ENCODE measurements at regions not wholly inside any gene's neighbourhood (a gene's known extent, or its start where the extent isn't known, plus 50 kb on each side); places are given as distances from the start of the nearest gene placed in this dataset.
"Not testable (repeated sequence)": the region's sequence is repeated elsewhere in the genome, so short reads cannot be mapped to it uniquely, and the experiment has no call there.

DNA sequence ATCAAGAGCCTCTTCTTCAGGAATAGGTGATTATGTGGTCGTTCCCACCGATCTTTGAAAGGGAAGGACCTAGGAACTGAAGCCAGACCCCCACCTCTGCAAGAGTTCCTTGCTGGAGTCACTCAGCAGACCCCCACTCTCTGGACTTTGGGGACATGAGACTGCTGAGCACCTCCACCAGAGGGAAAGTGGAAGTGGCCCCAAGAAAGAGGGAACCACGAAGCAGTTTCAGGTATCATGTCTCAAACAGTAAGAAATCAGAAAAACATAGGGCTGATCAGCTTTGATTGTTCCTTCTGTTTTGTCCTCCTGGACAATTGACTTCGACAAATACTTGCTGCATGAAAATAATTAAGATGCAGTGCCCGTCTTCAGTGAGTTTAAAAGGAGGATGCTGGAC lies 84.2 kb upstream of the ADORA2B start:
- not testable (repeated sequence) for DNase-seq (ENCODE audit: low read depth, low spot score)

DNA sequence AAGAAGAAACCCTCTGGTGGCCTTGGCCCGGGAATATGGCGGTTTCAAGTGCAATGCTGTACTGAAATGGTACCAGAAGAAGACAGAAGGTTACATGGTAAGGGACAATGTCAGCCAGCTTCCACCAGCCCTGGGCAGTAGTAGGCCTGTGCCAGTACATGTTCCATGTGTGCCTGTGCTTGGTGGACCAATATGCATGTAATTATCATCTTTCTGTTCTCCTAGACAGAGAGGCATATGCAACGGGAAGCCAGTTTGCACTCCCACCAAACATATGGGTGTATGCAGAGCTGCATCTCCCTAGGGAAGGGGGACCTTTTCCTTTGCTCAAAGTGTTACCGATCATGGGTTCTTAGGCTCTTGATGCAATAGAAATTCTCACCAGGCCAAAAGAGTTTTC lies 80.9 kb upstream of the ADORA2B start:
- DNase-seq (ENCODE audit: low read depth, low spot score): not testable (repeated sequence)

DNA sequence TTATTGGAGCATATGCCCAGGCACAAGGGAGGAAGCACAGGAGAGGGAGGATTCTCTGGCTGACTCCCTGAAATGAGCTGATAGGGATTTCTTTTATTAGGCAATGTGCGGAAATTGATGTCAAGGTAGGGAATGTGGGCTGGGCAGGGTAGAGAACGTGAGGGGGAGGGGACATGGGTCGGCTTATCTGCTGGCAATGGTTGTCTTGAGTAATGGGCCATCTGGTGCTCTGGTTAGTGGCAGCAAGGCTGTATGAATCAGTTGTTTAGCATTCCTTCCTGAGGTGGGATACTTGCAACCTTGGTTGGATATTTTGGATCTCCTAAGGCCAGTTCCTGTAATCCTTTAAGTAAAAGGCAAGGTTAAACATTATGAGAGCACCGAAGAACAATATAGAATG lies 80.5 kb upstream of the ADORA2B start:
- DNase-seq (ENCODE audit: low read depth, low spot score): not testable (repeated sequence)

DNA sequence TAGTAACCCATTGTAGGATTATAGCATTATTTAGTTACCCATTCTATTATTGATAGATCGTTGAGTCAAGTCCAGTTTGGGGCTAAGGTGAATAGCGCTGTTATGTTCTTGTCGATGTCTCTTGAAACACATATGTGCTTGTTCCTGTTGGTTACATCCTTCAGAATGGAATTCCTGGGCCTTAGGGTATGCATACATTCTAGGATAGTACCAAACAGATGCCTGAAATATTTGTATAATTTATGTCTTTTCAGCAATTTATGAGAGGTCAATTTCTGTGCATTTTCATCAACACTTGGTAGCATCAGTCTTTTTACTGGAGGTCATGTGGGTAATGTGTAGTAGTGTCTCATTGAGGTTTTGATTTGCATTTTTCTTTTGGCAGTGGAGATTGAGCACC lies 78.9 kb upstream of the ADORA2B start:
- DNase-seq (ENCODE audit: low read depth, low spot score): not testable (repeated sequence)

DNA sequence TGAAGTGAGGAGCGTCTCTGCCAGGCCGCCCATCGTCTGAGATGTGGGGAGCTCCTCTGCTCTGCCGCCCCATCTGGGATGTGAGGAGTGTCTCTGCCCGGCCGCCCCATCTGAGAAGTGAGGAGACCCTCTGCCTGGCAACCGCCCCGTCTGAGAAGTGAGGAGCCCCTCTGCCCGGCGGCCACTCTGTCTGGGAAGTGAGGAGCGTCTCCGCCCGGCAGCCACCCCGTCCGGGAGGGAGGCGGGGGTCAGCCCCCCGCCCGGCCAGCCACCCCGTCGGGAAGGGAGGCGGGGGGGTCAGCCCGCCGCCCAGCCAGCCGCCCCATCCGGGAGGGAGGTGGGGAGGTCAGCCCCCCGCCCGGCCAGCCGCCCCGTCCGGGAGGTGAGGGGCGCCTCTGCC lies 77.6 kb upstream of the ADORA2B start:
- not testable (repeated sequence) for DNase-seq (ENCODE audit: low read depth, low spot score)

DNA sequence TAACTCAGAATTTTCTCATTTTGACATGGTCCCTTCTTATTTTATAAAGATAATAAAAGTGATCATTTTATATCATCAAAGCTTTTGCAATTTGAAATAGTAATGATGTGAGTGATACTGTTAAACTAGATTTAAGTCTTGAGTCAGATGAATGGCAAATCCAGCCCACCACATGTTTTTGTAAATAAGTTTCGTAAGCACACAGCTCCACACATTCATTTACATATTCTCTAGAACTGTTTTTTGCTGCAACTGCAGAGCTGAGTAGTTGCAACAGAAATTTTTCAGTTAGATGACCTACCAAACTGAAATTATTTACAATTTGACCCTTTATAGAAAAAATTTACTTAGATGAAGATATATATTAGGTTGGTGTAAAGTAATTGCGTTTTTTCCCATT lies 75.1 kb upstream of the ADORA2B start:
- DNase-seq (ENCODE audit: low read depth, low spot score): not testable (repeated sequence)

DNA sequence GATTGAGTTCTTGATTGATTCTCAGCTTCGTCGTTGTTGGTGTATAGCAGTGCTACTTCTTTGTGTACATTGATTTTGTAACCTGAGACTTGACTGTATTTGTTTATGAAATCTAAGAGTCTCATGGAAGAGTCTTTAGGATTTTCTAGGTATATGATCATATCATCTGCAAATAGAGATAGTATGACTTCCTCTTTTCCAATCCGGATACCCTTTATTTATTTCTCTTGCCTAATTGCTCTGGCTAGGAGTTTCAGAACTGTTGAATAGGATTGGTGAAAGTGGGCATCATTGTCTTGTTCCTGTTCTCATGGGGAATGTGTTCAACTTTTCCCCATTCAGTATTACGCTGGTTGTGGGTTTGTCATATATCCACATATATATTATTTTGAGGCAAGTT lies 72.3 kb upstream of the ADORA2B start:
- DNase-seq (ENCODE audit: low read depth, low spot score): not testable (repeated sequence)

DNA sequence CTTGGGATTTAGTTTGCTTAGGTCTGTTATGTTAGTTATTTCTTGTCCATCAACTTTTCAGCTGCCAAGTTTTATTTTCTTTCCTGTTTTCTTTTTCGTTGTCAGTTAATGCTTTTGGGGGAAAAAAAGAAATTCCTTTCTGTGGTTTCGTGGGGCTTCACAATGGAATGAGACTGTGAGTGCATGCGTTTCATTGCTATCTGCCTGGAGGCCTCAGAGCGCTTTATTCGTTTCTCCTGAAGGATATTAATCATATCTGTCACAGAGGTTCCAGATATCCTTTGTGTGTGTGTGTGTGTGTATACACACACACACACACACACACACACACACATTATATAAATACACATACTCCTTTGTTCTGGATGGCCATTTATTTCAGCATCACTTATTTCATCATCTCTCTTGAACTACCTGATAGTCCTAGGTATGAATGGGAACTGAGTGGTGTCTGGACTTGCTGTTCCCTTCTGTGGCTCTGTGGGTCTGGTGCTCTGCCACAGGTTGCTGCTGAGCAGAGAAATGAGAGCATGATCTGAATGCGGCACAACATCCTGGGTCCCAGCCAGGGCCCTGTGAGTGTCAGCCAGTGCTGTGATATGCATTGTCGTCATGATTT lies 66.9 kb upstream of the ADORA2B start:
- not testable (repeated sequence) for DNase-seq (ENCODE audit: low read depth, low spot score)

DNA sequence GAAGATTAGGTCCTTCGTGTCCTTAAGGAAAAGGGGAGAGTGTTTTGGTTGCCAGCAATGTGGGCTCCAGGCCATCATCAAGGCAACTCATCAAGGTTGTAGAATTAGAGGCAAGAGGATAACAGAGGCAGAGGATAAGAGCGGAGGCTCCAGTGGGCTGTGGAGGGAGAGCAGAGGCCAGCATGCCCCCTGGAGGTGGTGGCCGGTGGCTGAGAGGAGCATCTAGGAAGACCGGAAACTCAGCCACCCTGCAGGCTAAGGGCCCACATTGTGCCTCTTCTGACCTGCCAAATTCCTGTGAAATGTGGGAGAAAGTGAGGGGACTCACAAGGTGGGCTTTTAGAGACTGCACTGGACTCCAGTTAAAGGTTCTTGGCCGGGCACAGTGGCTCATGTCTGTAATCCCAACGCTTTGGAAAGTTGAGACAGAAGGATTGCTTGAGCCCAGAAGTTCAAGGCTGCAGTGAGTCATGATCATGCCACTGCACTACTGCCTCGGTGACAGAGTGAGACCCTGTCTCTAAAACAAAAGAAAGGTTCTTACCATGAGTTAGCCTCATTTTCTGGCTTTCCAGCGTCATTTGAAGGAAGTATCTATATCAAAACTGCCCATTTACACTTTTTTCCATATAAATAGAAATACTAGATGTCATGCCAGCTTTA lies 62.7 kb upstream of the ADORA2B start:
- DNase-seq (ENCODE audit: low read depth, low spot score): no peak

DNA sequence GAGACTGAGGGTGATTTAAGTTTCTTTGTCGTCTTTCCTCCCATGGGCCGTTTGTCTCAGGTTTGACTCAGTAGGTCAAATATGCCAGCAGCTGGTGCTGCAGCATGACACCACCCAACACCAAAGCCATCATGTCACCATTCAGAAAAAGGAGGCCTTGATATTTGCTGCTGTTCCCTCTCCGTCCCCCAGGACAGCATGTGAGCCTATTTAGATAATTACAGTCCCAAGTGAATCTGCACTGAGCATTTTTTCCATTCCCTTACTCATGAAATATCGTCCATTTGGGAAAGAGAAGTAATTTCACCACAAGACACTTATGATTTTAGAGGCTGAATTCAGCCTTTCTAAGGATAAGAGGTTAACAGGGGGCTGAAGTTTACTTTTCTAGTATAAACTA lies 62.2 kb upstream of the ADORA2B start:
- no peak for DNase-seq (ENCODE audit: low read depth, low spot score)

DNA sequence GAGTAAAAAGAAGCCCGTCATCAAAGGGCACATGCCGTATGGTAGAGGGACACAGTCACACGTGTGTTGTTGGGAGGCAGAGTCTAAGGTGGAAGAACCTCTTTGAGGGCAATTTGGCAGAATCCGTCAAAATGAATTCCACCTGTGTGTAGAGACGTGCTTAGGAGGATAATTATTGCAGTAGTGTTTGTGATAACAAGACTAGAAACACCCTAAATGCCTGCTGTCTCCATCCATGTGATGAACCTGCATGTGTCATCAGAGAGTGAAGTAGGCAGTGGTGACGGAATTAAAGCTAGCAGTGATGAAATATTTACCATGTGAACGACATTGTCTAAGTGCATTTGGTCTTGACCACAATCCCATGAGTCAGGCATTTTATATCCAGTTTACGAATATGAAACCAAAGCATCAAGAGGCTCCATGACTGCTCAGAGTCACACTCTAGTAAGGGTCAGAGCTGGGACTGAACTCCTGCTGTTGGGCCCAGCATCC lies 61.3 kb upstream of the ADORA2B start:
- DNase-seq (ENCODE audit: low read depth, low spot score): no peak

DNA sequence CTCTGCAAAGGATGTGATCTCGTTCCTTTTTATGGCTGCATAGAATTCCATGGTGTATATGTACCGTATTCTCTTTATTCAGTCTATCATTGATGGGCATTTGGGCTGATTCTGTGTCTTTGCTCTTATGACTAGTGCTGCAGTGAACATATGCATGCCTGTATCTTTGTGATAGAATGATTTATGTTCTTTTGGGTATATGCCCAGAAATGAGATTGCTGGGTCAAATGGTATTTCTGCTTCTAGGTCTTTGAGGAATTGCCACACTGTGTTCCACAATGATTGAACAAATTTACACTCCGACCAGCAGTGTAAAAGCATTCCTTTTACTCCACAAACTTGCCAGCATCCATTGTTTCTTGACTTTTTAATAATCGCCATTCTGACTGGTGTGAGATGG lies 60.2 kb upstream of the ADORA2B start:
- DNase-seq (ENCODE audit: low read depth, low spot score): no peak

DNA sequence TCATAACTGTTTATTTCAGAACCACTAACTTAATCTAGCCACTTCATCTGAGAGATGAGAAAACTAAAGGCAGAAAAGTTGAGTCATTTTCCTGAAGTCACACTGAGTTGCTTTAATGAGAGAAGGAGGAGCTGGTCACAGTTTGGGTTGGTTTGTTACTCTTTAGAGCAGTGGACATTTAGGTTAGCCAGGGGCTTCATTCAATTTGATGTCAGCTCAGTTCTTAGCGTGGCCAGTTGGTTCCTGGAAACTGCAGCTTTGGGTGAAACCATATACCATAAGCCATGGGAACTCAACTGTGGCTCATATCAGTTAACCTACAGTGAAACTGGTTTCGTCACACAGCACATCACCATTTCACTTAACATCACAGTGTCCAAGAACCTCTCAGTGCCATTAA lies 59.2 kb upstream of the ADORA2B start:
- DNase-seq (ENCODE audit: low read depth, low spot score): no peak

DNA sequence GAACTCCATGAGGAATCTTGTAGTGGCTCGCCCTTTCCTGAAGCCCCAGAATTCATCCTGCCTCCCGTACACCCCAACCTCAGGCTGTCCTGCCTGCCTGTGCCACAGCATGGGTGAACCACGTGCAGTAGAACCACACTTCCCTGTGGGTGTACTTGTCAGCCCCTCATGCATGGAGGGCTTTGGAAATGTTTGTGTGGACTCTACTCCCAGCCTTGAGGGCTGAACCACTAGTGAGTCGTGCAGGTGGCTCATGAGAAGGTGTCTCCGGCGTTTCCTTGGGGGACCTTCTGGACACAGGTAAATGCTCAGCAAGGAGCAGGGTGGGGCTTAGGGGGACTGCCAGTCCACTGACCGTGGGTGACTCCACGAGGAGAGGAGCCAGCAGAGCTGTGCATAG lies 58.7 kb upstream of the ADORA2B start:
- no peak for DNase-seq (ENCODE audit: low read depth, low spot score)

DNA sequence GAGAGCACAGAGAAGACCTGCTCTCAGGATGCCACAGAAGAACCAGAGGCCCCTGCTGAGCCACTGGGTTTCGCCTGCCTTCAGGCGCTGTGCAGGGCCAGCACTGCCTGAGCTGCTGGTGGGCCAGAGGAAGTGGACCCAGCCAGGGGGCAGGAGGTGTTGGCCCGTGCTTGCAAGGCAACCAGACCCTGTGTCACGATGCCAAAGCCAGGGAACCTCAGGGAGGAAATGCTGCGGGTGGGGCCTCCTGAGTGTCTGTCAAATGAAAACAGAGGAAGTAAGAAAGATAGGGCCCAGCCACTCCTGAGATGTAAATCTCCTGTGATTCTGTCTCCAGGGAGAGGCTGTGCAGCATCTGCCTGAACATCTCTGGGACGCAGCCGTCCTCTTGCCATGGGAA lies 58.1 kb upstream of the ADORA2B start:
- no peak for DNase-seq (ENCODE audit: low read depth, low spot score)

DNA sequence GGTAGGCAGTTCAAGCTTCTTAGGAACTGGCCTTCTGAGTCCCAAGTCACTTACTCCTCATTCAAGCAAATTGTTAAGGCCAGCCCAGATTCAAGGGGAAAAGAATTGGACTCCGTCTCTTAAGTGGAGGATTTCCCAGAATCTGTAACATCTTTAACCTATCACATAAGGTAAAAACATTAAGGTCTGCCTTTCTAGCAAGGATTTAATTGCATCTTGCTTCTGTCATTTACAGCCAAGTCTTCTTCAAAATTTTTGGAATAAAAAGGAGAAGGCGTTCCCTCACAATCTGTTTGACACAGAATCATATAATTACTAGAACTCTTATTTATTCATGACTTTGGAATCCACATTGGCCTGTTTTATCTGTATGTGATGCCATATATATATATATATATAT lies 56.5 kb upstream of the ADORA2B start:
- no peak for DNase-seq (ENCODE audit: low read depth, low spot score)

DNA sequence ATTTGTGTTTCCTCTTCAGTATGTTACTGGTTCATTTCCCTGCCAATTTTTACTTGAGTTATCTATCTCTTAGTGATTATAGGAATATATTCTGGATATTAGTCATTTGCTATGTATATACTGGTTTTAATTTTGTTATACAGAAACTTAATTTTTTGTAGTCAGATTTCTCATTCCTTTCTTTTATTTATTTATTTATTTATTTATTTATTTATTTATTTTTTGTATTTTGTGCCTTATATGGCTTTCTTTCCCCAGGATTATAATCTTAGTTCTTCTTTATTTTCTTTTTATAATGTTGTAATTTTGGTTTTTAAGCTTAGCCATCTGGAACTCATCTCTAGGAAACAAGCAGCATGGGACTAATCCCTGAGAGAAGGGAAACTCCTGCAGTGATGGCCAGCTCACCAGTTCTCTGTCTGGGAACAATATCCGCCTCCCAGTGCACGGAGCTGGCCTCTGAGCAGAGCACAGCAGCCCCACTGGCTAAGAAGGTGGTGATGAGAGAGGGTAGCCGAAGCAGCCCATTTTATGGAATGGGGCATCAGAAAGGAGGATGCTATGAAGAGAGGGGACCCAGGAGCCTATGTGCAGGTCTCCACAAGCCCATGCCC lies 54.5 kb upstream of the ADORA2B start:
- DNase-seq (ENCODE audit: low read depth, low spot score): no peak

DNA sequence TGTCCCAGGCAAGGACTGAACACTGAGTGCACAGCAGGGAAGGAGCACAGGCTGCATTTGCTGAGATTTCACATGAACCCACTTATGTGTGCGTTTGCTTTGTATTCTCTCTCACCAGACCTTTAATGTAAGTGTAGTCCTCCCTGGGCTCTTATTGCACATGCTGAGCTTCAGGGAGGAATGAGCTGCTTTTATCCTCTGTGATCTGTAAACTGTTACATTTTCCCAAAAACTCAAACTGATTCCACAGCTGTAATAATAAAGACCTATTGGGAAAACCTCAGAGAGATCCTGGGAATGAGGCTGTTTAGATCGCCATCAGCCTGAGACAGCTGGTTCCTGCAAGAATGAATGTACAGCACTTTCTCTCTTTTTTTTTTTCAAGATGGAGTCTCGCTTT lies 53.6 kb upstream of the ADORA2B start:
- DNase-seq (ENCODE audit: low read depth, low spot score): no peak

DNA sequence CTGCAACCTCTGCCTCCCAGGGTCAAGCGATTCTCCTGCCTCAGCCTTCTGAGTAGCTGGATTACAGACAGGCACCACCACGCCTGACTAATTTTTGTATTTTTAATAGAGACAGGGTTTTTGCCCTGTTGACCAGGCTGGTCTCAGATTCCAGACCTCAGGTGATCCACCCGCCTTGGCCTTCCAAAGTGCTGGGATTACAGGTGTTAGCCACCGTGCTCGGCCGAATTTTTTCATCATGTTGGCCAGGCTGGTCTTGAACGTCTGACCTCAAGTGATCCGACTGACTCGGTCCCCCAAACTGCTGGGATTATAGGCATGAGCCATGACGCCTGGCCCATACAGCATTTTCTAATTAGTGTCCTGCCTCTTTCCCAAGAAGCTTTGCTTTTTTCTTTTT lies 52.7 kb upstream of the ADORA2B start:
- DNase-seq (ENCODE audit: low read depth, low spot score): no peak

DNA sequence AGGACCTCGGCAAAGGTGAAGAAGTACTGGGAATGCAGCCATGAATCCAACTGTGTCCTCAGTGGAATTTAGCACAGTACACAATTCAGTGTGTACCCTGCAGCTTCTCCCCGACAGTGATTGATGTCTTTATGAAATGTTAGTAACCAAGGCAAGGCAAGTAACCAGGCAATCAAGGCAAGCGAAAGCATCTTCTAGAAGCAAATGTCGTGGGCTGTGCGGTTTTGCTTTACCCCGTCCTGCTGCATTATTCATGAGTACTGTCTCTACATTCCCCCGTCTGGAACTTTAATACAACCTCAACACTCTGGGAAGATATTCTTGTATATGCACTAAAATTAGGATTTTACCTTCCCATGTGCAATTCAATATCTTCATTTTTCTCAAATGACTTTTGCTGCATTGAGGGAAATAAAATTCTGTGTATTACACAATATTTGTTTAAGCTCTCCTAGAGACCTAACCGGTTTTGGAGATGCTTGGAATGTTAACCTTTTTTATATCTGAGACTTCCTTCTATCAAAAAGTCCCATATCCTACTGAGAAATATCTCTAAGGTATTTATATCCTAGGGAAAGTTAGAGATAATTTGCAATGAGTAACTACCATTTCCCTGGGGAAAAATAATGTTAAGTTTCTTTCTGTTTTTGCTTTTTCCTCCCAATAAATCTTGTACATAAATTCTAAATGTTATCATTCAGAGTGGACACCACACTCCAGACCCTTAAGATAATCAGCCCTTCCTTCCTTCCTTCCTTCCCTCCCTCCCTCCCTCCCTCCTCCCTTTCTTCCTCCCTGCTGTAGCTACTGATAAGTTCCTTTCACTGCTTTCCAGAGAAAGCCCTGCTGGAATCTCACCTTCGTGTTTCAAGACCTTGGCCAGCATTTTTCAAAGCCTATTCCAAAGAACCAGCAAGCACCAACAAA lies 51.9 kb upstream of the ADORA2B start:
- DNase-seq (ENCODE audit: low read depth, low spot score): no peak

DNA sequence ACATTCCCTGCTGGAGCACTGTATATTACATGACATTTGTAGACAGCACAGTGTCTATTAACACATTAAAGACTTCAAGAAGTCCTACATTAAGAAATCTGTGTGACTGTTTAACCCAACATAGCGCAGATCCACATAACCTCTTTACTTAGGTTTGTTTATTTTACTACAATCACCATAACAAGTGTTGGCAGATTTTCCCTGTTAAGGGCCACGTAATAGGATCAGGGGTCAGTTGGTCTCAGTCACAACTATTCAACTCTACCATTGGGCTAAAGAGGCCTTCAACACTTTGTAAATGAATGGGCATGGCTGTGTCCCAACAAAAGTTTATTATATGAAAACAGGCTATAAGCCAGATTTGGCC lies 51.3 kb upstream of the ADORA2B start:
- DNase-seq (ENCODE audit: low read depth, low spot score): no peak

DNA sequence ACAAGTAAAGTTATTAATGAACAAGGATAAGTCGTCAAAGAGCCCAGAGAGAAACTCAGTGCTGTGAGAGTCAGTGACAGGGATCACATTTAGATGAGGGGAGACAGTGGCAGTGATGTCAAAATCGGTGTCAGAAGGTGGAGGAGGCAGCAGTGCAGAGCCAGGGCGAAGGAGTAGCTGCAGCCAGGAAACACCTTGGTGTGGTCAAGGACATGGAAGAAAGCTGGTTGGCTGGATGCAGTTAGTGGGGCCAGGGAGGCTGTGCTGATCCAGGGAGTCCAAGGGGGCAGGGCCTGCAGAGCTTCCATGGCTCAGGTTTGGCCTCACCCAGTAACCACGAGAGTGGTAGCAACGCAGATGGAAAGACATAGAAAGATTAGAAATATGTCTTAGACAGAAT lies 50.7 kb upstream of the ADORA2B start:
- no peak for DNase-seq (ENCODE audit: low read depth, low spot score)

Measured in activated CD4-positive, CD25-positive, alpha-beta regulatory T cell treated with anti-CD3 and anti-CD28 coated beads, Interleukin-2, amount 50 U/mL, for 16 hours (primary cell).